Ammon's horn (tissue), 1 donor: ENCODE measurements at regions not wholly inside any gene's neighbourhood (a gene's known extent, or its start where the extent isn't known, plus 50 kb on each side); places are given as distances from the start of the nearest gene placed in this dataset.

ENCODE experiments used
- DNase-seq: peaks from one replicate; pipeline ENCODE4 v3.0.0-alpha.2; 2016; ENCODE audit warnings: low spot score

DNA sequence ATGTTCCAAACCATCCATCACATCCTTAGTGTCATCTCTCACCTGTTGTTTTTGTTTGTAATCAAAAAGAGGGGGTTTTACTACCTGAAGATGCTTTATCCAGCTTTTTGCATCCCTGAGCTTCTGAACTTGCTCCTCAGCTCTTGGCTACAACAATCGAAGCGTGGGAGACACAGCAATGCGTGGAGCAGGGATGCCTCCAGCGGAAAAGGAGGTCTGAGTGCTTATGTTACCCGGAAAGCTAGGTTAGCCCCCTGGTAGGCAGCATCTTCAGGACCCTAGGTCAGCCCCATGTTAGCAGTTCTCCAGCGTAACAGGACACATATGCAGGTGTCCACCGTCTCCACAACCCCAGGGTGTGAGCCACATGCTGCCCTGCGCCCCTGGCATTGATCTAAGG, 141.5 kb downstream of the RRAGC start:
- no peak for DNase-seq

GRCh38 chr1:38716229-38716628, 143.3 kb downstream of the RRAGC start:
- DNase-seq = no peak

GRCh38 chr1:38715415-38715814, 144.2 kb downstream of the RRAGC start:
- DNase-seq = no peak

DNA sequence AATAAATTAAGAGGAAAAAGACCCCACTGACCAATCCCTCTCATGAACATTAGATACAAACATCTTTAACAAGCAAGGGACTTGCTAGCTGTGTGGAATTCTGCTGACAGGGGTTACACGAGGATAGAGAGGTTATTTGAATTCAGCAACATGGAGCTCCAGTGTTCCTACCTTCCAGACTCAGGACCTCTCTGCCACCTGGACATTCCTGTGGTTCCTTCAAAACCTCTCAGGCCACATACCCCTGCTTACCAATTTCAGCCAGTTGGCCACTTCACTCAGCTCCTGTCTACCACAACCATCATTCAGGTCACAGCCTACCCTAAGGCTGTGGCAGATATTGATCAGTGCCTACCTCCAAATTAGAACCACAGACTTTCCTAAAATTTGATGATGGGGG, 147.5 kb downstream of the RRAGC start:
- DNase-seq = no peak

- no peak for DNase-seq
These were observed 150.8 kb downstream of the RRAGC start for GRCh38 chr1:38708701-38709258.

- DNase-seq = no peak
These were observed 158.5 kb downstream of the RRAGC start for GRCh38 chr1:38701088-38701487.

- no peak for DNase-seq
These were observed 159.5 kb downstream of the RRAGC start for GRCh38 chr1:38700077-38700470.

- no peak for DNase-seq
These were observed 160.1 kb downstream of the RRAGC start for GRCh38 chr1:38699330-38700076.

GRCh38 chr1:38697387-38697786, 162.2 kb downstream of the RRAGC start:
- DNase-seq = no peak

- DNase-seq = no peak
These were observed 163.2 kb downstream of the RRAGC start for GRCh38 chr1:38696371-38696770.

DNA sequence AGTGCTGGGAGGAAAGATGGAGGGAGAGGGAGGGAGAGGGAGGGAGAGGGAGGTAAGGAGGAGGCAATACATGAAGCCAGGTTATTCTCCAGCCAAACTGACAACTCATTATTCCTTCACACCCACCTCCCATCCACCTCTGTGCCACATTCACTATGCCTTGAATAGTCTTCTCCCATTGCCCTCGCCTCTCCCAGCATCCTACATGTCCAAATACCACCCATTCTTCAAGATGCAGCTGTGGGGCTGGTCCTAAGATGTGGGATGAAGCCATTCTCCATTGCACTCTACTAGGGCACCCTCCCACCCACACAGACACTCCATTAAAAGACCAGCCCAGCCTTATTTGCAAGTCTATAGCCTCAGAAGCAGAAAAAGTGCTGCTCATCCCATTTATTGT, 165.8 kb downstream of the RRAGC start:
- DNase-seq = no peak

- DNase-seq = no peak
These were observed 166.5 kb downstream of the RRAGC start for GRCh38 chr1:38693031-38693430.

GRCh38 chr1:38690790-38691449, 168.7 kb downstream of the RRAGC start:
- peak; percentile 20 for DNase-seq

DNA sequence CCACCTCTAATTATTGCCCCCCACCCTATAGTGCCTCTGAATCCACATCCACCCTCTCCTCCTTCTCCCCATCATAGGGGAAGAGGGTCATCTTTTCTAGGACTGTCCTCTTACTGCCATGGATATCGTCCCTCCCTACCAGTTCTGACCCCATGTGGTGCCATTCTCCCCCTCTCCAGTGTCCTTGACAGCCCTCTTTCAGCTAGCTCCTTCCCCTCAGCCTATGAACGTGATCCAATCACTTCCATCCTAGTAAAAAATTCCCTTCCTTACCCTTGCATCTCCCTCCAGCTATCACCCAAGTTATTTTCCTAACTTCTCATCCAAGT, 172.7 kb downstream of the RRAGC start:
- DNase-seq = no peak

- DNase-seq = no peak
These were observed 173.2 kb downstream of the RRAGC start for GRCh38 chr1:38686167-38686926.

GRCh38 chr1:38685388-38685787, 174.2 kb downstream of the RRAGC start:
- no peak for DNase-seq

- no peak for DNase-seq
These were observed 178.6 kb downstream of the RRAGC start for GRCh38 chr1:38680801-38681510.

DNA sequence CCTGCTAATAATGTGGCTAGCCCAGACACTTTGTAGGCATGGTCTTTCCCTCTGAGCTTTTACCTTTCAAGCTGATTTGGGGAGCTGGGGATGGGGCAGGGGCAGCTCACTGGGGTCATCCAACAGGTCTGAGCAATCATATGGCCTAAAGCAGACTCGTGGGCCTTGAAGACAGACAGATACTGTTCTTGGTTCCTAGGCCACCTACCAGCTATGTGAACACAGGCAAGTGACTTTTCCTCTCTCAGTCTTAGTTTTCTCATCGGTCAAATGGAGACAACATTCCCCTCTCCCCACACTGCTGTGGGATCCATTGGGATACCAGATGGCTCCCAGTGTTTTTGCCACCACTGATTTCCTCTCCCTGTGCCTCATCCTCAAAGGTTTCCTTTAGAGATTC, 181.8 kb downstream of the RRAGC start:
- no peak for DNase-seq

DNA sequence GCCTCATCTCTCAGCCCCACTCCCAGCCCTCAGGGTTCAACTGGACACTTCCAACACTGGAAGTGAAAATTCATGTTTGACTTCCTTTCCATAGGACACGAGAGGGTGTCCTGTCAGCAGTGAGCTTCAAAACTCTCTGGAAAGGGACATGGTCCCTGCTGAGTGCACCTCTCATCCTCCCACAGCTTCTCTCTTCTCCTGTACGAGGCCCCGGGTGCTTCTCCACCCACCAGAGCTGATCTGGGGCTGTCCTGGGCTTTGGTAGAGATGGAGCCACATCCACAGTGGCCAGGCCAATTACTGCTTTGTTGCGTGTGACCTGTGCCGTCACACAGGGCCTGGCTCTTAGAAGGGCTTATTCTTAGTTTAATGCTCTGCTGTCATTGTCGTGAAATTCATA, 182.3 kb downstream of the RRAGC start:
- no peak for DNase-seq

- no peak for DNase-seq
These were observed 186.9 kb downstream of the RRAGC start for GRCh38 chr1:38672692-38673091.

DNA sequence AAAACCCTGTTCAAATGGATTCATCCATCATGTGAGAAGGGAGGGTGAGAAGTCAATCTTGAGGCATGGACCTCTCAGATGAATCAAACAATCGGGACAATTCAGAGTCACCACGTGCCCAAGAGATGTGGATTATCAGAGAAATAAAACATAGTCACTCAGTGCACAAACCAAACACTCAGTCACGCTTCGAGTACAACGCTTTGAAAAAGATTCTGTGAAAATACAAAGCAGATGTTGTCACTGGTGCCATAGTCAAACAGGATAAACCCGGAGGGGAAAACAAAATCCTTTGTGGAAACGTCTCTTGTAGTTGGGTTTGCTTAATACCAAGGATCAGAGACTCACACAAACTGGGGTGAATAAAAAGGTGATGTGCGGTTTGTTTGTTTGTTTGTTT, 188.4 kb downstream of the RRAGC start:
- DNase-seq = no peak

DNA sequence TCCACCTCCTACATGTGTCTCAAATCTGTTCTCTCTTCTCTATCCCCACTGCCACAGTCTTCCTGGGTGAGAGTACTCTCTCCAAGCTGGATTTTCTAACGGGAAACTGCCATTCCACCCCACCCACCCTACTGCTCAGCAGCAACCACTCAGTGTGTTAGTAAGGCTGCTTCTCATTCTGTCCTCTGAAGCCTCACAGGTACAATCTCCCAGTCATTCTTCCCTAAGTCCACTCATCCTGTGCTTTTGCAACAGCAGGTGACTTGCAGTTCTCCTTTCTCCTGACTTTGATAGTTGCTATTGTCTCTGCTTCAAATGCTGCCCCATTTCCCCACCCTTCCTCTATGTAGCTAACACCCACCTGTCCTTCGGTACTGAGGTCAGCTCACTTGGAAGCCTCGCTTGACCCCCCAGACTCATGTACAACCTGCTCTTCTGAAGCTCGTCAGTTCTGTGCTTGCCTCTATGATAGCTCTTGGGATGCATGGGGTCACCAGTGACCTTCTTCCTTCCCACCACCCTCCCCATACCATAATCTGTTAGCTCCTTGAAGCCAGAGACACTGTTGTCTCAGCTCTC, 188.9 kb downstream of the RRAGC start:
- no peak for DNase-seq
